IPS-NIHi11 (cell line): ENCODE measurements at regions not wholly inside any gene's neighbourhood (a gene's known extent, or its start where the extent isn't known, plus 50 kb on each side); places are given as distances from the start of the nearest gene placed in this dataset.
"Not testable (repeated sequence)": the region's sequence is repeated elsewhere in the genome, so short reads cannot be mapped to it uniquely, and the experiment has no call there.

Source experiments
- DNase-seq: peaks from one replicate; pipeline ENCODE4 v3.0.0; 2012; ENCODE audit warnings: mixed read lengths, low spot score

DNA sequence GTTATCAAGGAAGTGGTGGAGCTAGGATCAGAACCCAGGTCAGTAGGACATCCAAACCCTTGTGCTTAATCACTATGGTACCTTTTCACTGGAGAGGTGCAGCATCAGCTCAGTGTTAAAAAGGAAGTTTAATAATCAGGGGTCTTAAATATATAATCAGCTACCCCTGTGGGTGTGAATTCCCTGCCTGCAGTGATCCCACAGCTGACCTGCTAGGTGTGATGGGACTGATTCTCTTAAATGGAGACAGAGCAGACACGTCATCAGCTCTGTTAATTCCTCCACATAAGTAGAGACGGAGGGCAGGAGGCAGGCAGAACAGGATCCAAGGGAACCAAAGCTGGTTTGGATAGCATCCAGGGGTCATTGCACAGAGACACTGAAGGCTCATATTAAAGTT lies 154.1 kb upstream of the CRBN start:
- DNase-seq: no peak

- no peak for DNase-seq
Observed at GRCh38 chr3:3316521-3316920, 137.0 kb upstream of the CRBN start.

- no peak for DNase-seq
Observed at GRCh38 chr3:3315846-3316245, 136.4 kb upstream of the CRBN start.

GRCh38 chr3:3309887-3310286 lies 130.4 kb upstream of the CRBN start:
- no peak for DNase-seq

GRCh38 chr3:3308809-3309208 lies 129.3 kb upstream of the CRBN start:
- DNase-seq: no peak

GRCh38 chr3:3307491-3307890 lies 128.0 kb upstream of the CRBN start:
- no peak for DNase-seq

DNA sequence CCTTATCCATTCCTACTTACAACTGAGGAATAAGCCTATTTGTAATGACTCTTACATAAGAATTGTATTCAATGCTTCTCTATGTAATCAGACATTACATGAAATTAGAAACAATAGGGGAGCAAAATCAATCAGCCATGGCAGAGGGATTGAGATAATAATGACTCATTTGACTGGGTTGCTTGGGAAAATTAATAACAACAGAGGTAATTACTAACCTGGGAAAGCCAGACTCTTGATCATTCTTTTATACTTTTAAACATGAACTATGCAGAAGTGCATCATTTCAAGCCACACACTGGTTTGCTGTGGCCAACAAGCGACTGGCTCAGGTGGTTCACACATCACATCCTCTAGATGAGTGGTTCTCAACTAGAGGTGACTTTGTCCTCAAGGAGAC lies 126.3 kb upstream of the CRBN start:
- no peak for DNase-seq

GRCh38 chr3:3305084-3305483 lies 125.6 kb upstream of the CRBN start:
- no peak for DNase-seq

- no peak for DNase-seq
Observed at GRCh38 chr3:3303636-3304035, 124.1 kb upstream of the CRBN start.

GRCh38 chr3:3302964-3303363 lies 123.5 kb upstream of the CRBN start:
- no peak for DNase-seq

DNA sequence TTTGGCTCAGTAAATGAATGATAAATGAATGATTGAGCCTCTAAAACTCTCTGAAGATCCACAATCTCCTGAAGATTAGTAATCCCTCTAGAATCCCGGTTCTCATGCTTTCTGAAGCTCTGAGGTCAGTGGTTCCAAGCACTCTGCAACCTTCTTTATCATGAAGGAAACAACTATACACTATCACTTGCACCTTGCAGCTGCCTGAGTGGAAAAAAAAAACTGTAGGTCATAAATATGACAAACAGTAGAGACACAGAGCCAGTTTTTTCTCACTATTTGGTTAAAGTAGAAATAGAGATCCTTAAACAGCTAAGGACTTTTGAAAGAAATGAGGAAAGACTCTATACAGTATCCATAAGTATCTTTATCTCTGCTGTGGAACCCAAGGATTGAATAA lies 122.0 kb upstream of the CRBN start:
- DNase-seq: no peak

- DNase-seq: peak; percentile 20
Observed at GRCh38 chr3:3296979-3297381, 117.5 kb upstream of the CRBN start.

- DNase-seq: no peak
Observed at GRCh38 chr3:3295586-3295985, 116.1 kb upstream of the CRBN start.

GRCh38 chr3:3291756-3292283 lies 112.3 kb upstream of the CRBN start:
- DNase-seq: not testable (repeated sequence)

DNA sequence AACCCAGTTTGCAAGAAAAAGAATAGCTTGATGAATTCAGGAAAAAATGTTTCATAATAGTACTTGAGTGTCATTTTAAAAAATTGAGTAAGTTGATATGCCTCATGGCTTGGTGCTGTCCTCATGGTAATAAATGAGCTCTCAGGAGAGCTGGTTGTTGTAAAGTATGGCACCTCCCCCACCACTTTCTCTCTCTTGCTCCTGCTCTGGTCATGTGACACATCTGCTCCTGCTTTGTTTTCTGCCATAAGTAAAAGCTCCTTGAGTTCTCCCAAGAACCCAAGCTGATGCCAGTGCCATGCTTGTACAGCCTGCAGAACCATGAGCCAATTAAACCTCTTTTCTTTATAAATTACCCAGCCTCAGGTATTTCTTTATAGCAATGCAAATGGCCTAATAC lies 108.8 kb upstream of the CRBN start:
- no peak for DNase-seq

- peak; percentile 19 for DNase-seq
Observed at GRCh38 chr3:3286014-3286413, 106.5 kb upstream of the CRBN start.

- DNase-seq: no peak
Observed at GRCh38 chr3:3281024-3281423, 101.5 kb upstream of the CRBN start.

DNA sequence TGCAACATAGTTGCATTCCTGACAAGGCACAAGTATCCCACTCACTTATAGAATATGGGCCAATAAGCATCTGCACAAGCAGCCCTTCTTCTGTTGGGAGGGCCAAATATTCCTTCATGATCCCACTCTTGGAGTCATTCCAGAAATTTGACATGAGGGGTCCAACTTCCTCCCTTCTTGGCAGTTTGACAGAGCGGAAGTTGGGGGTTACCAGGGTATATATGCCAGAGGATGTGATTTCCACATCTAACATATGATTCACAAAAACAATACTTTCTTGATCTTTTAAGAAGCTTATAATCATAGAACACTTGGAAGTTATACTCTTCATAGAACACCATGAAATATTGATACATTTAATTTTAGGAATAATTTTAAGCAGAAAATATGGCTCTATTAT lies 100.9 kb upstream of the CRBN start:
- DNase-seq: no peak

DNA sequence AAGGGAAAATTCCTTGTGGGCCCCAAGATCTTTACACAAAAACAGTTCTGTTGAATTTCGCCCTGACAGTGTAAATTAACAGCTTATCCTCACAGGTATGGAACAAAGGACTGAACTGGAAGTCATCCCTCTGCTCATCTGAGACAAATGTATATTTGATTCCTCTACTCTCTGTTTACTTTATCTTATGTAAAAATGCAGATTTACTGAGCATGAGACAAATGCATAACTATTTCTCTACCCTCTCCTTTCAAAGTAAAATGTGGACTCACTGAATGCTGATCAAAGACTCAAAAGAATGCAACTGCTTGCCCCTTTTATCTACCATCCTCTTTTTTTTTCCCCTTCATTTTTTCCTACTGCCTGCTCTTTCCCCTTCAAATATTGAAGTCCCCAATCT lies 98.6 kb upstream of the CRBN start:
- no peak for DNase-seq

DNA sequence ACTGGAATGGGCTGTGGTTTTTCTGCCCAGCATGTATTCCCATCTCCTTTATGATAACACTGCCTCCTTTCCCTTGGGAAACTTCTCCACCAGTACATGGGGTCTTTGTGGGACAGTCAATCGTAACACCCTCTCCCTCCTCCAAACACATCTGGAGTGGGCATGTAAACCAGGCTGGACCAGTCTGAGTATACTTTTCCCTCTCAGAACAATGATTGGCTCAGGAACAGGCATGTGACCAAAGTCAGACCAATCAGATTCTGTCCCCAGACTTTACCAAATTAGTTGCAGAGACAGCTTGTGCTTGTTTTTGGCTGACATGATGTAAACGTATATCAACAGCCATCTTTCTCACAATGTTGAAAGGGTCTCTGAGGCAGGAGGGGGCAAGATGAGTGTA lies 97.1 kb upstream of the CRBN start:
- no peak for DNase-seq

GRCh38 chr3:3264796-3265195 lies 85.3 kb upstream of the CRBN start:
- no peak for DNase-seq

- no peak for DNase-seq
Observed at GRCh38 chr3:3260870-3261269, 81.4 kb upstream of the CRBN start.

DNA sequence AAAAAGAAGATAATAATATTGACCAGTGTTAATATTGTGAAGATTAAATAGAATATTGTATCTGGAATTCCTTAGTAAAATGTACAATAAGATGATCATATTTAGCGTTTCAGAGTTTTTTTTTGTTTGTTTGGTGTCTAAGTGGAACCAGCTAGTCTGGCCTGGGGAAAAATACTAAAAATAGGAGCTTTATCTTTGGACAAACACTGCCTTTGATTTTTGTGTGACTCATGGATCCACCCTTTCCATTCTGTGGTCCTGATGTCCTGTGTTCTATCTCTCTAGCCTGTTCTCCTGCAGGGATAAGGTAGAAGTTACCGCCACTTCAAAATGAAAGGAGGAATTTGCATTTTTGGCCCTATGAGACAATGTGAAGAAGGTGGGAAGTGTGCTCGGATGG lies 79.7 kb upstream of the CRBN start:
- DNase-seq: no peak

DNA sequence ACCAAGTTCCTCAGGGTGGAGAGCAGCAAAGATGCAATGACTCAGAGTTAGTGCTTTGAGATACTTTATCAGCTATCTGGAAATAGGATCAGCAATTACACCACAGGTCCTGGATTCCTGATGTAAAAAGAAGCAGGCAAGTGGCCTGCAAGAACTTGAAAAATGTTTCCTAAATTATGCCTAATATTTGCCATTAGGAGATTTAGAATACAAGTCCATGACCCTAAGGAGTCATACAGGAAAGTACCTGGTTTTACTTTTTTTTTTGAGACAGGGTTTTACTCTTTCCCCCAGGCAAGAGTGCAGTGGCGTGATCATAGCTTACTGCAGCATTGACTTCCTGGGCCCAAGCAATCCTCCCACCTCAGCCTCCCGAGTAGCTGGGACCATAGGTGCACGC lies 78.8 kb upstream of the CRBN start:
- DNase-seq: no peak

DNA sequence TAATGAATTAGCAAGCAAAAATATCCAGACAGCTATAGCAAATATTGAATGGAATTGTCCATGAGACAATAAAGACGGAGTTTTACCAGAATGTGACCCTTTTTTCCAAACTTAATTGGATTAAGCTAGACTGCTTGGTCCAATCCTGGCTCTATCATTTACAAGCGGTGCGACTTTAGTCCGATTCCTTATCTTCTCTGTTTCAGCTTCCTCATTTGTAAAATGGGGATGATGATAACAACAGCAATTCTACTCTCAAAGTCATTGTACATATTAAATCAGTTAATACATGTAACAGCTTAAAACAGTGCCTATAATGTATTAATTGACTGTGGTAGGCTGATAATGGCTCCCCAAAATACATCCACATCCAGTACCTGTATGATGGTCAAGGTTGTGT lies 62.1 kb upstream of the CRBN start:
- no peak for DNase-seq
